ENCODE measurements at regions not wholly inside any gene's neighbourhood (a gene's known extent, or its start where the extent isn't known, plus 50 kb on each side); places are given as distances from the start of the nearest gene placed in this dataset.

DNA sequence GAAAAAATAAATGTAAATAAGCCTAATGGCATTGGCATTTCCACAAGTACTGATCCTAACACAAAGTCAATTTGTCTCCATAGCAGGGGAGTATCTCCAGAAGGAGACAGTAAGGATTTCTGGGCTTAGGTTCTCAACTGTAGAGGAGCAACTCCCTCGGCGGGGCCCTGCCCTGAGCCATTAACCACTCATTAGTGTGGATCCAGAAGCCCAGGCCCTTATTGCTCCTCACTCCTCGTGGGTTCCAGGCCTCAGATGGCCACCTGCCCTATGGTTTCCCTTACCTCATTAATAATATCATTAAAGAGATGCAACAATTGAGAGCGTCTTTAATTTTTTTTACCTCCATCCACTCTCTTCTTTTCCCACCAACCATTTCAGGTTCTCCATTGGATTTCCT lies 85.3 kb upstream of the CLDN18 start:
- Histone ChIP-seq H3K4me1 (no peaks in the 10 kb centered on the region), H3K36me3 (no peaks in the 10 kb centered on the region), H3K27ac (no peak overlapping the region), H3K27me3 (no peaks in the 10 kb centered on the region), H3K4me3 (no peak overlapping the region), H3K9me3 (no peaks in the 10 kb centered on the region)
- DNase-seq (ENCODE audit: low spot score) = no peak
- TF ChIP-seq, protein P1, sequence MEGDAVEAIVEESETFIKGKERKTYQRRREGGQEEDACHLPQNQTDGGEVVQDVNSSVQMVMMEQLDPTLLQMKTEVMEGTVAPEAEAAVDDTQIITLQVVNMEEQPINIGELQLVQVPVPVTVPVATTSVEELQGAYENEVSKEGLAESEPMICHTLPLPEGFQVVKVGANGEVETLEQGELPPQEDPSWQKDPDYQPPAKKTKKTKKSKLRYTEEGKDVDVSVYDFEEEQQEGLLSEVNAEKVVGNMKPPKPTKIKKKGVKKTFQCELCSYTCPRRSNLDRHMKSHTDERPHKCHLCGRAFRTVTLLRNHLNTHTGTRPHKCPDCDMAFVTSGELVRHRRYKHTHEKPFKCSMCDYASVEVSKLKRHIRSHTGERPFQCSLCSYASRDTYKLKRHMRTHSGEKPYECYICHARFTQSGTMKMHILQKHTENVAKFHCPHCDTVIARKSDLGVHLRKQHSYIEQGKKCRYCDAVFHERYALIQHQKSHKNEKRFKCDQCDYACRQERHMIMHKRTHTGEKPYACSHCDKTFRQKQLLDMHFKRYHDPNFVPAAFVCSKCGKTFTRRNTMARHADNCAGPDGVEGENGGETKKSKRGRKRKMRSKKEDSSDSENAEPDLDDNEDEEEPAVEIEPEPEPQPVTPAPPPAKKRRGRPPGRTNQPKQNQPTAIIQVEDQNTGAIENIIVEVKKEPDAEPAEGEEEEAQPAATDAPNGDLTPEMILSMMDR (IDR thresholded peaks at IDR 0.05) = no peak

GRCh38 chr3:137925080-137925479 lies 84.9 kb upstream of the CLDN18 start:
- Histone ChIP-seq H3K9me3 (no peaks in the 10 kb centered on the region), H3K4me3 (no peak overlapping the region), H3K27ac (no peak overlapping the region), H3K36me3 (no peaks in the 10 kb centered on the region), H3K4me1 (no peaks in the 10 kb centered on the region), H3K27me3 (no peaks in the 10 kb centered on the region)
- TF ChIP-seq, protein P1 (IDR thresholded peaks at IDR 0.05) = no peak
- DNase-seq (ENCODE audit: low spot score) = no peak

- Histone ChIP-seq H3K4me1 (no peaks in the 10 kb centered on the region), H3K36me3 (no peaks in the 10 kb centered on the region), H3K27ac (no peak overlapping the region), H3K27me3 (no peaks in the 10 kb centered on the region), H3K4me3 (no peak overlapping the region), H3K9me3 (no peaks in the 10 kb centered on the region)
- TF ChIP-seq, protein P1 (IDR thresholded peaks at IDR 0.05) = no peak
- no peak for DNase-seq (ENCODE audit: low spot score)
Measured at GRCh38 chr3:137926991-137927390, 83.0 kb upstream of the CLDN18 start.

GRCh38 chr3:137930976-137931375 lies 79.0 kb upstream of the CLDN18 start:
- H3K27me3 ChIP-seq = no peaks in the 10 kb centered on the region
- H3K9me3 ChIP-seq = no peaks in the 10 kb centered on the region
- no peaks in the 10 kb centered on the region for H3K4me1 ChIP-seq
- no peak overlapping the region for H3K27ac ChIP-seq
- H3K4me3 ChIP-seq = no peak overlapping the region
- TF ChIP-seq, protein P1 (IDR thresholded peaks at IDR 0.05) = no peak
- no peaks in the 10 kb centered on the region for H3K36me3 ChIP-seq
- DNase-seq (ENCODE audit: low spot score) = no peak

DNA sequence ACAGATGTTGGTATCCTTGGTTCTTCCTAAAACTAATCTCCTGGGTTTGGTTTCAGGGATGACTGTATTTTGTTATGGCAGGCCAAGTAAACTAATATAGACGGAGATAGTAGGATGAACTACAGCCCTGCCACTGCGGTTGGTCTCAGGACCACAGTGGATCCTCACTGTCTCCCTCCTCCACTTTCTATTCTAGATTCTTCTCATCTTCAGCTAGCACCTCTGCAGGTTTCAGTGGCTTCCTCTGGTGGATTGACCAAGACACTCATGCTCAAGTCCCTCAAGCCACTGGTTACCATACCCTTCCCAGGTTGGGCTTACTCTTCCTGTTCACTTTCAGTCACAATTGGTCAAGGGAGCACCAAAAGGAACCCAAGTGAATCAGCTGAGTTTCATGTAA lies 71.1 kb upstream of the CLDN18 start:
- no peak overlapping the region for H3K4me3 ChIP-seq
- no peak for DNase-seq (ENCODE audit: low spot score)
- no peaks in the 10 kb centered on the region for H3K4me1 ChIP-seq
- no peaks in the 10 kb centered on the region for H3K27me3 ChIP-seq
- no peaks in the 10 kb centered on the region for H3K36me3 ChIP-seq
- no peak overlapping the region for H3K27ac ChIP-seq
- no peaks in the 10 kb centered on the region for H3K9me3 ChIP-seq
- TF ChIP-seq, protein P1 (IDR thresholded peaks at IDR 0.05) = no peak

GRCh38 chr3:137944593-137944992 lies 65.4 kb upstream of the CLDN18 start:
- TF ChIP-seq, protein P1 (IDR thresholded peaks at IDR 0.05) = no peak
- no peak overlapping the region for H3K4me3 ChIP-seq
- no peak overlapping the region for H3K27ac ChIP-seq
- H3K4me1 ChIP-seq = no peaks in the 10 kb centered on the region
- no peaks in the 10 kb centered on the region for H3K9me3 ChIP-seq
- no peak for DNase-seq (ENCODE audit: low spot score)
- no peaks in the 10 kb centered on the region for H3K36me3 ChIP-seq
- no peaks in the 10 kb centered on the region for H3K27me3 ChIP-seq

Measured in right atrium auricular region (tissue), 2 donors.